Astrocyte of the spinal cord (primary cell): ENCODE measurements at regions not wholly inside any gene's neighbourhood (a gene's known extent, or its start where the extent isn't known, plus 50 kb on each side); places are given as distances from the start of the nearest gene placed in this dataset.

Experiments used
- DNase-seq: peaks from one replicate; pipeline ENCODE4 v3.0.0; 2011; ENCODE audit warnings: low read depth, low spot score
- H3K4me3 ChIP-seq: 2 replicates; pipeline ENCODE4 v1.5.1; 2011; ENCODE audit warnings: low read depth, mild to moderate bottlenecking, low read length, moderate library complexity
- in situ Hi-C: cut with HindIII; loops from 2 replicates; pipeline ENCODE4 v1.10.0; 2017; ENCODE audit warnings: low sequenced_read_pairs
- TF ChIP-seq, protein P1 (sequence below): IDR thresholded peaks from 2 replicates; pipeline ENCODE4 v1.5.1; 2012; ENCODE audit warnings: low read depth, mild to moderate bottlenecking, low read length, inconsistent platforms

DNA sequence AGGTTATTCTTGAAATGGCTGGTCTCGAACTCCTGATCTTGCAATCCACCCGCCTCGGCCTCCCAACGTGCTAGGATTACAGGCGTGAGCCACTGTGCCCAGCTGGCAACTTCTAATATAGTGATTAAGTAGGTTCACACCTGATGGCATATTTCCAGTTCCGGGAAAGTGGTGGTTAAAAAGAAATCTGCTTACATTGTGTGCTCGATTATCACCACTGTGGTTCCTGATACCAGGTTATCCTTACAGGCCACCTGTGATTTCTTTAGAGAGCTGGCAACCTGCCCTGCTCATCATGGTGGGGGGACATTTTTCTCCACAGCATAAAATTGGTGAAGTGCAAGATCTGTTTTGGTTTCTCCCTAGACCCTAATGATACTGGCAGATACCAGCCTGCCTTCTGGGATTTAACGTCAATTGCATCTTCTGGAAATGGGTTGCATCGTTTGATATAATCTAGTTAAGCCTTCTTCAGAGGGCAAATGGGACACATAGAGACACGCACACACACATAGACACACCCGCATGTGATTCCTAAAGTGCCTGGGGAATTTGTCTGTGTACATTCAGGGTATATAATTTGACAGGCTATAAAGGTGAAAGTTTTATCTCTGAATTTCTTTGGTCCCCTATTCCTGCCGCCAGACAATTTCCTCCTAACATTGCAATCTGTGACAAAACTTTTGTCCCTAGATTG, 49.7 kb upstream of the CITED2 start:
- in situ Hi-C loops: no loop called here
- TF ChIP-seq, protein P1, sequence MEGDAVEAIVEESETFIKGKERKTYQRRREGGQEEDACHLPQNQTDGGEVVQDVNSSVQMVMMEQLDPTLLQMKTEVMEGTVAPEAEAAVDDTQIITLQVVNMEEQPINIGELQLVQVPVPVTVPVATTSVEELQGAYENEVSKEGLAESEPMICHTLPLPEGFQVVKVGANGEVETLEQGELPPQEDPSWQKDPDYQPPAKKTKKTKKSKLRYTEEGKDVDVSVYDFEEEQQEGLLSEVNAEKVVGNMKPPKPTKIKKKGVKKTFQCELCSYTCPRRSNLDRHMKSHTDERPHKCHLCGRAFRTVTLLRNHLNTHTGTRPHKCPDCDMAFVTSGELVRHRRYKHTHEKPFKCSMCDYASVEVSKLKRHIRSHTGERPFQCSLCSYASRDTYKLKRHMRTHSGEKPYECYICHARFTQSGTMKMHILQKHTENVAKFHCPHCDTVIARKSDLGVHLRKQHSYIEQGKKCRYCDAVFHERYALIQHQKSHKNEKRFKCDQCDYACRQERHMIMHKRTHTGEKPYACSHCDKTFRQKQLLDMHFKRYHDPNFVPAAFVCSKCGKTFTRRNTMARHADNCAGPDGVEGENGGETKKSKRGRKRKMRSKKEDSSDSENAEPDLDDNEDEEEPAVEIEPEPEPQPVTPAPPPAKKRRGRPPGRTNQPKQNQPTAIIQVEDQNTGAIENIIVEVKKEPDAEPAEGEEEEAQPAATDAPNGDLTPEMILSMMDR: no peak
- DNase-seq: no peak
- no peak overlapping the region for H3K4me3 ChIP-seq
